ENCODE measurements at regions not wholly inside any gene's neighbourhood (a gene's known extent, or its start where the extent isn't known, plus 50 kb on each side); places are given as distances from the start of the nearest gene placed in this dataset.

- in situ Hi-C loops (cut with MboI) (no loop called here), intact Hi-C loops (cut with micrococcal nuclease) (no loop called here)
- H3K4me3 ChIP-seq = no peak overlapping the region
- H3K36me3 ChIP-seq (ENCODE audit: control insufficient read depth, insufficient read depth, low read length) = no peaks in the 10 kb centered on the region
- no peaks in the 10 kb centered on the region for H3K27me3 ChIP-seq (ENCODE audit: control insufficient read depth in 2 of 2, insufficient read depth in 2 of 2, low read length in 2 of 2)
- H2AFZ ChIP-seq (ENCODE audit: low read depth, low read length) = no peak overlapping the region
- no peaks in the 10 kb centered on the region for H3K9me3 ChIP-seq (replicated peaks; ENCODE audit: control insufficient read depth, insufficient read depth, low read depth, low read length)
- H4K20me1 ChIP-seq (replicated peaks; ENCODE audit: control insufficient read depth, insufficient read depth, low read length) = no peaks in the 10 kb centered on the region
- ATAC-seq = no peak
- 0% methylated on average over 1 of the region's 1 CpG for WGBS (ENCODE audit: insufficient coverage, low coverage, missing lambda C conversion rate)
- no peak overlapping the region for H3K9ac ChIP-seq (ENCODE audit: insufficient read depth in 1 of 2, low read depth in 2 of 2, low read length in 2 of 2)
- ChIA-PET CTCF (ENCODE audit: low intra/inter-chr PET ratio) (no interaction called here), POLR2A (no interaction called here)
- TF ChIP-seq SP2 (IDR thresholded peaks at IDR 0.05; ENCODE audit: extremely low read depth, low read depth, low read length, poor library complexity, severe bottlenecking) (no peak), ZNF77 (CRISPR knock-in tag; IDR thresholded peaks at IDR 0.05) (no peak), SMARCE1 (IDR thresholded peaks at IDR 0.05) (no peak), ZNF518B (CRISPR knock-in tag; IDR thresholded peaks at IDR 0.05) (no peak), NUFIP1 (IDR thresholded peaks at IDR 0.05; ENCODE audit: partially characterized antibody) (no peak), CBX5 (IDR thresholded peaks at IDR 0.05; ENCODE audit: borderline replicate concordance, low read depth) (no peak), SLC30A9 (CRISPR knock-in tag; IDR thresholded peaks at IDR 0.05) (no peak), STAT6 (CRISPR knock-in tag; IDR thresholded peaks at IDR 0.05) (no peak), RCOR1 (IDR thresholded peaks at IDR 0.05; ENCODE audit: borderline replicate concordance in 1 of 2, low read depth in 2 of 2, low read length in 2 of 2) (no peak), SNAPC5 (CRISPR knock-in tag; IDR thresholded peaks at IDR 0.05) (no peak), E2F4 (CRISPR knock-in tag; IDR thresholded peaks at IDR 0.05; ENCODE audit: low read depth) (no peak), KHSRP (IDR thresholded peaks at IDR 0.05) (no peak)
- no peak for FAIRE-seq
- no TSS peak for BruUV-seq (replicated peaks)
- no peaks in the 10 kb centered on the region for H3K9me1 ChIP-seq (ENCODE audit: control insufficient read depth, insufficient read depth, low read length)
- H3K4me2 ChIP-seq (ENCODE audit: insufficient read depth, low read length) = no peak overlapping the region
- no peaks in the 10 kb centered on the region for H3K79me2 ChIP-seq (ENCODE audit: control insufficient read depth, insufficient read depth, low read length)
- H3K4me1 ChIP-seq (replicated peaks in 1 of 2; ENCODE audit: control insufficient read depth in 2 of 2, insufficient read depth in 2 of 2, low read length in 2 of 2) = no peaks in the 10 kb centered on the region
- DNase-seq (ENCODE audit: extremely low read depth in 1 of 4, low spot score in 3 of 4) = no peak
- H3K27ac ChIP-seq (ENCODE audit: extremely low read depth, low read depth, low read length) = no peak overlapping the region
Measured at GRCh38 chr5:85357309-85357708, 972.6 kb upstream of the EDIL3 start.
